Coronary artery (tissue), 2 donors: ENCODE measurements at regions not wholly inside any gene's neighbourhood (a gene's known extent, or its start where the extent isn't known, plus 50 kb on each side); places are given as distances from the start of the nearest gene placed in this dataset.
"Not testable (repeated sequence)": the region's sequence is repeated elsewhere in the genome, so short reads cannot be mapped to it uniquely, and the experiment has no call there.

Experiments
- DNase-seq: peaks from one replicate; pipeline ENCODE4 v3.0.0-alpha.2; 2017; ENCODE audit warnings: low spot score
- H3K27ac ChIP-seq, 2 donors: fragments of 200-600 bp; sonication (generic); one replicate each; pipeline ENCODE4 v1.5.1; 2016 to 2019
- H3K4me3 ChIP-seq: fragments of 200-600 bp; sonication (generic); 2 replicates; pipeline ENCODE4 v1.5.1; 2016; ENCODE audit warnings: mild to moderate bottlenecking, moderate library complexity
- CTCF ChIP-seq: fragments of 200-600 bp; sonication (generic); IDR thresholded peaks from one replicate; pipeline ENCODE4 v1.5.1; 2019; ENCODE audit warnings: antibody characterized with exemption

DNA sequence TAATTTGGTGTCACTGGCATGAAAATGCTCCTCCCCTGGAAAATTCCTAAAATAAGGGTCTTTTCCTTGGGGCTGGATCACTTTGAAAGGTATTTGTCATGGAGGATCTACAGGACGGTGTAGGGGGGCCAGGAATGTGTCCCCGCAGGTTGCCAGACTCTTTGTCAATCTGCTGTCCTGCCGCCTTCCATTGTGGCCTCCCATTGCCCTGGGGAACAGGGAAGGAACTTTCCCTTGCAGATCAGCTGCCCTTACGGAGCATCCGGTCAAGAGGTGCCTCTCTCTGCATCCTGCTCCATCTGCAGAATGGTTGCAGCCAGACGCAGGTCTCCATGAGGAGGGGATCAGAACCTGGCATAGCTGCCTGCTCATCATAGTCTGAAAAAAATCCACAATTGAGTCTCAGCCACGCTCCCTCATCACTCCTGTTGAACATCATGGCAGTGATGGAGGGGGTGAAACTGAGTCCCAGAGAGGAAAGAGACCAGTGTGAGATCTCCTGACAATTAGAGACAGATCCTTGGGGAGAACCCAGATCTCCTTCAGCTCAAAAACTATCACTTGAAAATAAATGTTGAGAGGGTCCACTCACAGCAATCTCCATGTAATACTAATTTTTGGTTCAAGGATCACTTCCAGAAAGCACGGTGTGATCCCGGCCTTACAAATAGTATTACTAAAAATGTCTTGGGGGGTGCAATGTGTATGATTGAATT, 244.8 kb downstream of the MYCN start:
- Histone ChIP-seq H3K27ac (no peak overlapping the region), H3K4me3 (no peak overlapping the region)
- no peak for DNase-seq
- TF ChIP-seq CTCF = no peak

GRCh38 chr2:16184341-16184890, 244.1 kb downstream of the MYCN start:
- Histone ChIP-seq H3K27ac (no peak overlapping the region), H3K4me3 (no peak overlapping the region)
- no peak for TF ChIP-seq CTCF
- no peak for DNase-seq

- TF ChIP-seq CTCF = no peak
- Histone ChIP-seq H3K4me3 (no peak overlapping the region), H3K27ac (no peak overlapping the region)
- DNase-seq = no peak
Measured at GRCh38 chr2:16183345-16183744, 243.0 kb downstream of the MYCN start.

DNA sequence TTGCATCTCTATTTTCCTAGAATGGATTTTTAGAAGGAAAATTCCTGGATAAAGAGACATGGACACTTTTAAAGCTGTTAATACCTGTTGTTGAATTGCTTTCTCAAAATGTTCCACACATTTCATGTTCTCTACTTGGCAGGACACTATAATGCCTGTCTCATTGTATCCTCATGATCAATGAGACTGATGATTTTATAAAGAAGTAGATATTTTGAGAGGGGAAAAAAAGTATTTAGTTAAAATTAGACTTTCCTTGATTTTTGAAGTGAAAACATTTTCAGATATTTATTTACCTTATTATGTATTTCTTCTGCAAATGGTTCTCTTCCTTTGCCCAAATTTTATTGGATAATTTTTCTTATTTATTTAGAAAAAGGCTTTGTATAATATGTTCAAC, 242.5 kb downstream of the MYCN start:
- TF ChIP-seq CTCF = no peak
- no peak for DNase-seq
- H3K4me3 ChIP-seq = no peak overlapping the region
- no peak overlapping the region for H3K27ac ChIP-seq

DNA sequence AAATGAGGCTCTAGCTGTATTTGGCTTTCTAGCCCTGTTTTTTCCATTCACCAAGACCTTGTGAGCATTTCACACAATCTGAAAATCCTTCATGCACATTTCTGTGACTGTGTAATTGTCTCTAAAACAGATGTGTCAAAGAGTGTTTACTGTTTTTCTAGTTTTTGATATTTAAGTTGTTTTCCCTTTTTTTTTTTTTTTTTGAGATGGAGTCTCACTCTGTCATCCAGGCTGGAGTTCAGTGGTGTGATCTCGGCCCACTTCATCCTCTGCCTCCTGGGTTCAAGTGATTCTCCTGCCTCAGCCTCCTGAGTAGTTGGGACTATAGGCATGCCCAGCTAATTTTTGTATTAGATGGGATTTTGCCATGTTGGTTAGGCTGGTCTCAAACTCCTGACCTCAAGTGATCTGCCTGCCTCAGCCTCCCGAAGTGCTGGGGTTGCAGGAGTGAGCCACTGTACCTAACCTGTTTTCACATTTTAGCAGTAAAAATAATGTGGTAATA, 242.0 kb downstream of the MYCN start:
- H3K27ac ChIP-seq, DNase-seq, H3K4me3 ChIP-seq: not testable (repeated sequence)

DNA sequence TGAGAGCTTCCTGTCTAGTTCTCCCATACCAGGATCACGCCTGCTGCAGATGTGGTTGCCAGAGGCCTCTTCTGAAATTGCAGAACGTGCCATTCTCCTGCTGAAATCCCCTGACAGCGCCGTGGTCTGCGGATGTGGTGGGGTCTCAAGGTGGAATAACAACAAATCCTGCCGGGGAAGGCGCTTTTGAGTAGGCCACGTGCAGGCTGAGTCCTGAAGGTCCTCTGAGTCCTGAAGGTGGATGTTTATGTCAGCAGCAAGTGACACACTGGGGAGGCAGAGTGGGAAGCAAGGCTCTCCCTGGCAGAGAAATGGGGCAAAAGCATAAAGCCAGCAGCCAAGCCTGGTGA, 241.4 kb downstream of the MYCN start:
- DNase-seq = no peak
- Histone ChIP-seq H3K4me3 (no peak overlapping the region), H3K27ac (no peak overlapping the region)
- no peak for TF ChIP-seq CTCF

GRCh38 chr2:16181062-16181740, 240.9 kb downstream of the MYCN start:
- no peak for TF ChIP-seq CTCF
- Histone ChIP-seq H3K4me3 (no peak overlapping the region), H3K27ac (no peak overlapping the region)
- no peak for DNase-seq
